Upper lobe of left lung (tissue), 6 donors: ENCODE measurements at regions not wholly inside any gene's neighbourhood (a gene's known extent, or its start where the extent isn't known, plus 50 kb on each side); places are given as distances from the start of the nearest gene placed in this dataset.

ENCODE experiments used
- ATAC-seq, 2 donors: fragments of 200-7000 bp; cut with Tn5 transposase; one replicate each; pipeline ENCODE4 v1.9.1; 2022; ENCODE audit warnings: mild to moderate bottlenecking in 2 of 2, moderate library complexity in 2 of 2; ENCODE audit not compliant: low FRiP score in 2 of 2
- DNase-seq, 2 donors: peaks; one replicate each; pipeline ENCODE4 v3.0.0-alpha.2; 2019 to 2020
- H3K27ac ChIP-seq, 4 donors: fragments of 200-600 bp; sonication (generic); one replicate each; pipeline ENCODE4 v1.5.1; 2016 to 2019
- H3K27me3 ChIP-seq, 4 donors: fragments of 200-600 bp; sonication (generic); one replicate each; pipeline ENCODE4 v1.5.1; 2017 to 2019
- H3K36me3 ChIP-seq, 4 donors: fragments of 200-600 bp; sonication (generic); one replicate each; pipeline ENCODE4 v1.5.1; 2016 to 2019
- H3K4me1 ChIP-seq, 4 donors: fragments of 200-600 bp; sonication (generic); one replicate each; pipeline ENCODE4 v1.5.1; 2018 to 2019
- H3K4me3 ChIP-seq, 4 donors: fragments of 200-600 bp; sonication (generic); one replicate each; pipeline ENCODE4 v1.5.1; 2017 to 2019; ENCODE audit warnings: mild to moderate bottlenecking in 2 of 4, moderate library complexity in 1 of 4
- H3K9me3 ChIP-seq, 4 donors: fragments of 200-600 bp; sonication (generic); one replicate each; pipeline ENCODE4 v1.5.1; 2018 to 2019
- CTCF ChIP-seq, 6 experiments: fragments of 450-650 bp in 4 of 6; fragments of 200-600 bp in 2 of 6; sonication (generic) in 2 of 6; IDR thresholded peaks; one replicate each; pipeline ENCODE4 v1.5.1; 2016 to 2019; ENCODE audit warnings: antibody characterized with exemption in 6 of 6
- EP300 ChIP-seq, 4 donors: sonication (generic); formaldehyde crosslinking; IDR thresholded peaks; one replicate each; pipeline ENCODE4 v1.5.1; 2017; ENCODE audit warnings: antibody characterized with exemption in 4 of 4, control low read depth in 2 of 4
- POLR2A ChIP-seq, 4 donors: fragments of 450-650 bp; IDR thresholded peaks; one replicate each; pipeline ENCODE4 v1.5.1; 2016 to 2017; ENCODE audit warnings: antibody characterized with exemption in 4 of 4, mild to moderate bottlenecking in 2 of 4
- POLR2AphosphoS5 ChIP-seq, 2 donors: sonication (generic); formaldehyde crosslinking; IDR thresholded peaks; one replicate each; pipeline ENCODE4 v1.5.1; 2017; ENCODE audit warnings: antibody characterized with exemption in 2 of 2
- WGBS, 2 donors: methylation state at CpG; one replicate each; pipeline ENCODE4 v1.1.5; 2017 to 2018; 5-methylcytosine and 5-hydroxymethylcytosine counted together
- donor health status: DM: no; HTN: no; CAD: no; lungs with moderate emphysema.
- donor health status: DM: no; HTN: yes; CAD: no; lungs with severe emphysema.

- Histone ChIP-seq H3K27ac (no peak overlapping the region), H3K27me3 (no peaks in the 10 kb centered on the region), H3K4me1 (peaks cover 0 to 3% (median 0%) of the 10 kb centered on the region in 4 donors), H3K4me3 (no peak overlapping the region), H3K36me3 (no peaks in the 10 kb centered on the region), H3K9me3 (no peaks in the 10 kb centered on the region)
- WGBS, 2 donors: 87 to 100% methylated on average over 1 of the region's 1 CpG
- TF ChIP-seq CTCF (IDR thresholded peaks at IDR 0.05): no peak
- DNase-seq (no peak), ATAC-seq (no peak)
Measured at GRCh38 chr5:74280306-74280705, 360.2 kb downstream of the ENC1 start.

GRCh38 chr5:74279244-74279643 lies 361.3 kb downstream of the ENC1 start:
- H3K9me3 ChIP-seq: no peaks in the 10 kb centered on the region
- no peak overlapping the region for H3K27ac ChIP-seq
- H3K36me3 ChIP-seq: no peaks in the 10 kb centered on the region
- no peak for TF ChIP-seq POLR2A (IDR thresholded peaks at IDR 0.05)
- no peak for TF ChIP-seq POLR2AphosphoS5 (IDR thresholded peaks at IDR 0.05)
- TF ChIP-seq EP300 (IDR thresholded peaks at IDR 0.05): no peak
- no peak for TF ChIP-seq CTCF (IDR thresholded peaks at IDR 0.05)
- peaks cover 0 to 3% (median 0%) of the 10 kb centered on the region in 4 donors for H3K4me1 ChIP-seq
- no peak overlapping the region for H3K4me3 ChIP-seq
- 97% methylated on average over 1 of the region's 1 CpG for WGBS, 2 donors
- ATAC-seq: no peak
- H3K27me3 ChIP-seq: no peaks in the 10 kb centered on the region
- DNase-seq: no peak

GRCh38 chr5:74277418-74277817 lies 363.1 kb downstream of the ENC1 start:
- no peak for ATAC-seq
- Histone ChIP-seq H3K27me3 (no peaks in the 10 kb centered on the region), H3K27ac (no peak overlapping the region), H3K9me3 (no peaks in the 10 kb centered on the region), H3K4me3 (no peak overlapping the region), H3K36me3 (no peaks in the 10 kb centered on the region), H3K4me1 (peaks cover 0 to 3% (median 0%) of the 10 kb centered on the region in 4 donors)
- 80 to 87% methylated on average over 3 of the region's 3 CpGs for WGBS, 2 donors
- no peak for TF ChIP-seq CTCF (IDR thresholded peaks at IDR 0.05)
- TF ChIP-seq POLR2AphosphoS5 (IDR thresholded peaks at IDR 0.05): no peak
- TF ChIP-seq POLR2A (IDR thresholded peaks at IDR 0.05): no peak
- no peak for TF ChIP-seq EP300 (IDR thresholded peaks at IDR 0.05)
- DNase-seq: no peak

GRCh38 chr5:74275171-74275992 lies 365.1 kb downstream of the ENC1 start:
- Histone ChIP-seq H3K27ac (peak overlapping the region in 2 of 4 donors; percentile 4 to 5), H3K4me1 (peaks cover 0 to 3% (median 0%) of the 10 kb centered on the region in 4 donors), H3K27me3 (no peaks in the 10 kb centered on the region), H3K9me3 (no peaks in the 10 kb centered on the region), H3K4me3 (no peak overlapping the region), H3K36me3 (no peaks in the 10 kb centered on the region)
- TF ChIP-seq POLR2AphosphoS5 (IDR thresholded peaks at IDR 0.05) (peak in 1 of 2 donors; percentile 17), EP300 (IDR thresholded peaks at IDR 0.05) (no peak), POLR2A (IDR thresholded peaks at IDR 0.05) (no peak), CTCF (IDR thresholded peaks at IDR 0.05) (no peak)
- DNase-seq (no peak), ATAC-seq (peak in 1 of 2 donors; percentile 74)
- WGBS, 2 donors: 66 to 74% methylated on average over 7 of the region's 7 CpGs

- DNase-seq (no peak), ATAC-seq (no peak)
- WGBS, 2 donors: 93 to 97% methylated on average over 3 of the region's 3 CpGs
- no peak for TF ChIP-seq EP300 (IDR thresholded peaks at IDR 0.05)
- no peak for TF ChIP-seq POLR2AphosphoS5 (IDR thresholded peaks at IDR 0.05)
- no peak for TF ChIP-seq CTCF (IDR thresholded peaks at IDR 0.05)
- no peak for TF ChIP-seq POLR2A (IDR thresholded peaks at IDR 0.05)
- Histone ChIP-seq H3K27me3 (no peaks in the 10 kb centered on the region), H3K27ac (no peak overlapping the region), H3K9me3 (no peaks in the 10 kb centered on the region), H3K36me3 (no peaks in the 10 kb centered on the region), H3K4me1 (peaks cover 0 to 3% (median 0%) of the 10 kb centered on the region in 4 donors), H3K4me3 (no peak overlapping the region)
Measured at GRCh38 chr5:74274326-74274725, 366.2 kb downstream of the ENC1 start.
